ENCODE measurements at regions not wholly inside any gene's neighbourhood (a gene's known extent, or its start where the extent isn't known, plus 50 kb on each side); places are given as distances from the start of the nearest gene placed in this dataset.

GRCh38 chr21:38951095-38951730, 145.5 kb downstream of the ETS2 start:
- H3K9me3 ChIP-seq: no peaks in the 10 kb centered on the region
- no peak for TF ChIP-seq CTCF (IDR thresholded peaks at IDR 0.05)
- H3K27ac ChIP-seq: no peak overlapping the region
- no peaks in the 10 kb centered on the region for H3K4me1 ChIP-seq
- no peak for DNase-seq
- no peaks in the 10 kb centered on the region for H3K27me3 ChIP-seq
- no peak for ATAC-seq
- intact Hi-C loops (cut with DNase I): no loop called here
- no peaks in the 10 kb centered on the region for H3K36me3 ChIP-seq
- H3K4me3 ChIP-seq: no peak overlapping the region

GRCh38 chr21:38950435-38951094, 144.8 kb downstream of the ETS2 start:
- H3K36me3 ChIP-seq: no peaks in the 10 kb centered on the region
- ATAC-seq: peak; percentile 42
- no peaks in the 10 kb centered on the region for H3K4me1 ChIP-seq
- H3K9me3 ChIP-seq: no peaks in the 10 kb centered on the region
- no peak overlapping the region for H3K4me3 ChIP-seq
- intact Hi-C loops (cut with DNase I): no loop called here
- H3K27me3 ChIP-seq: no peaks in the 10 kb centered on the region
- H3K27ac ChIP-seq: no peak overlapping the region
- TF ChIP-seq CTCF (IDR thresholded peaks at IDR 0.05): no peak
- DNase-seq: no peak

GRCh38 chr21:38949070-38949380, 143.3 kb downstream of the ETS2 start:
- no peaks in the 10 kb centered on the region for H3K36me3 ChIP-seq
- no peak overlapping the region for H3K4me3 ChIP-seq
- intact Hi-C loops (cut with DNase I): no loop called here
- H3K9me3 ChIP-seq: no peaks in the 10 kb centered on the region
- no peak for ATAC-seq
- no peaks in the 10 kb centered on the region for H3K4me1 ChIP-seq
- no peak overlapping the region for H3K27ac ChIP-seq
- TF ChIP-seq CTCF (IDR thresholded peaks at IDR 0.05): no peak
- H3K27me3 ChIP-seq: no peaks in the 10 kb centered on the region
- no peak for DNase-seq

- no peak for TF ChIP-seq CTCF (IDR thresholded peaks at IDR 0.05)
- Histone ChIP-seq H3K27ac (no peak overlapping the region), H3K9me3 (no peaks in the 10 kb centered on the region), H3K27me3 (no peaks in the 10 kb centered on the region), H3K36me3 (no peaks in the 10 kb centered on the region), H3K4me3 (no peak overlapping the region), H3K4me1 (no peaks in the 10 kb centered on the region)
- intact Hi-C loops (cut with DNase I): no loop called here
- no peak for ATAC-seq
- DNase-seq: no peak
Measured at GRCh38 chr21:38948377-38949069, 142.8 kb downstream of the ETS2 start.

GRCh38 chr21:38945545-38946245, 140.0 kb downstream of the ETS2 start:
- ATAC-seq (no peak), DNase-seq (no peak)
- Histone ChIP-seq H3K4me3 (no peak overlapping the region), H3K4me1 (no peaks in the 10 kb centered on the region), H3K27me3 (no peaks in the 10 kb centered on the region), H3K36me3 (no peaks in the 10 kb centered on the region), H3K27ac (no peak overlapping the region), H3K9me3 (no peaks in the 10 kb centered on the region)
- TF ChIP-seq CTCF (IDR thresholded peaks at IDR 0.05): no peak
- intact Hi-C loops (cut with DNase I): no loop called here

Data from upper lobe of right lung (tissue), 1 donor.